MM.1S (cell line): ENCODE measurements at regions not wholly inside any gene's neighbourhood (a gene's known extent, or its start where the extent isn't known, plus 50 kb on each side); places are given as distances from the start of the nearest gene placed in this dataset.

Source experiments
- DNase-seq: peaks from one replicate; pipeline ENCODE4 v3.0.0-alpha.2; 2015
- H2AFZ ChIP-seq: fragments of 300-600 bp; sonication (generic); 2 replicates; pipeline ENCODE4 v1.6.0; 2016; ENCODE audit warnings: antibody characterized with exemption, low read length
- H3F3A ChIP-seq: fragments of 300-600 bp; sonication (generic); 2 replicates; pipeline ENCODE4 v1.6.1; 2016; ENCODE audit warnings: mild to moderate bottlenecking, antibody characterized with exemption, low read length, moderate library complexity, mixed read lengths; ENCODE audit not compliant: insufficient read depth
- H3K27ac ChIP-seq: fragments of 300-600 bp; sonication (generic); 2 replicates; pipeline ENCODE4 v1.5.1; 2016; ENCODE audit warnings: mild to moderate bottlenecking, low read length
- H3K27me3 ChIP-seq: fragments of 300-600 bp; sonication (generic); replicated peaks from 2 replicates; pipeline ENCODE4 v1.6.0; 2016; ENCODE audit warnings: low read length; ENCODE audit not compliant: insufficient read depth
- H3K36me3 ChIP-seq: fragments of 300-600 bp; sonication (generic); replicated peaks from 2 replicates; pipeline ENCODE4 v1.6.1; 2016; ENCODE audit warnings: mild to moderate bottlenecking, low read length, mixed read lengths; ENCODE audit not compliant: insufficient read depth
- H3K4me1 ChIP-seq: fragments of 300-600 bp; sonication (generic); 2 replicates; pipeline ENCODE4 v1.6.1; 2016; ENCODE audit warnings: low read length, mixed read lengths
- H3K4me2 ChIP-seq: fragments of 300-600 bp; sonication (generic); 2 replicates; pipeline ENCODE4 v1.6.0; 2016; ENCODE audit warnings: low read depth, low read length
- H3K4me3 ChIP-seq: fragments of 300-600 bp; sonication (generic); 2 replicates; pipeline ENCODE4 v1.5.1; 2016; ENCODE audit warnings: low read length, mixed read lengths
- H3K79me2 ChIP-seq: fragments of 300-600 bp; sonication (generic); 2 replicates; pipeline ENCODE4 v1.6.1; 2016; ENCODE audit warnings: mixed run types, low read length, mixed read lengths
- H3K9ac ChIP-seq: fragments of 300-600 bp; sonication (generic); 2 replicates; pipeline ENCODE4 v1.6.1; 2016; ENCODE audit warnings: low read length, mixed read lengths
- H3K9me2 ChIP-seq: fragments of 300-600 bp; sonication (generic); replicated peaks from 2 replicates; pipeline ENCODE4 v1.6.1; 2016; ENCODE audit warnings: mild to moderate bottlenecking, low read length, mixed read lengths; ENCODE audit not compliant: insufficient read depth
- H3K9me3 ChIP-seq: fragments of 300-600 bp; sonication (generic); replicated peaks from 2 replicates; pipeline ENCODE4 v1.6.1; 2016; ENCODE audit warnings: mild to moderate bottlenecking, low read length, mixed read lengths; ENCODE audit not compliant: insufficient read depth
- H4K20me1 ChIP-seq: fragments of 300-600 bp; sonication (generic); 2 replicates; pipeline ENCODE4 v1.6.1; 2016; ENCODE audit warnings: mild to moderate bottlenecking, low read length, moderate library complexity, mixed read lengths; ENCODE audit not compliant: insufficient read depth
- EZH2 ChIP-seq: fragments of 300-600 bp; sonication (generic); optimal IDR thresholded peaks from 2 replicates; pipeline ENCODE3; 2017; ENCODE audit warnings: low read depth, mild to moderate bottlenecking, antibody characterized with exemption, low read length, mixed read lengths
- EZH2phosphoT487 ChIP-seq: fragments of 300-600 bp; sonication (generic); IDR thresholded peaks from 2 replicates; pipeline ENCODE4 v1.6.1; 2018; ENCODE audit warnings: antibody characterized with exemption, low read length
- TF ChIP-seq, protein P1 (sequence below): fragments of 300-600 bp; sonication (generic); IDR thresholded peaks from 2 replicates; pipeline ENCODE4 v1.5.1; 2016; ENCODE audit warnings: antibody characterized with exemption, low read length, mixed read lengths

DNA sequence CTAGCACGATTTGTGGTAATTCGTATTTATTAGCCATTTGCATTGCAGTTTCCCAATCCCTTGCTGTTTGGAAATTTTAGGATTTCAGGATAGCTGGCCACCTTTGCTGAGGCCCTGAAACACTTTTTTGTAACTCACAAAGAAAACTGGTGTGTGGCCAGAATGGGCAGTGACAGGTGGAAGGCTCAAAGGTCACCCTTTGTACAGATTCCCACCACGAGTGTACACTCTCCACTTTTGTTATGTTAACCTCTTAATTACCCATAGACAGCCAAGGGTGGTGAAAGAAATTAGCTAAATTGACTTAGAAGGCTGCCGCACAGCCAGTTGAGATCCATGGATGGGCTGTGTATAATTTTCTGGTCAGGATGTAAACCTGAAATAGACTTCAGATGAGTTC is 109.7 kb upstream of the ARX start:
- H3K9ac ChIP-seq: no peak overlapping the region
- TF ChIP-seq EZH2 (no peak), EZH2phosphoT487 (no peak)
- TF ChIP-seq, protein P1, sequence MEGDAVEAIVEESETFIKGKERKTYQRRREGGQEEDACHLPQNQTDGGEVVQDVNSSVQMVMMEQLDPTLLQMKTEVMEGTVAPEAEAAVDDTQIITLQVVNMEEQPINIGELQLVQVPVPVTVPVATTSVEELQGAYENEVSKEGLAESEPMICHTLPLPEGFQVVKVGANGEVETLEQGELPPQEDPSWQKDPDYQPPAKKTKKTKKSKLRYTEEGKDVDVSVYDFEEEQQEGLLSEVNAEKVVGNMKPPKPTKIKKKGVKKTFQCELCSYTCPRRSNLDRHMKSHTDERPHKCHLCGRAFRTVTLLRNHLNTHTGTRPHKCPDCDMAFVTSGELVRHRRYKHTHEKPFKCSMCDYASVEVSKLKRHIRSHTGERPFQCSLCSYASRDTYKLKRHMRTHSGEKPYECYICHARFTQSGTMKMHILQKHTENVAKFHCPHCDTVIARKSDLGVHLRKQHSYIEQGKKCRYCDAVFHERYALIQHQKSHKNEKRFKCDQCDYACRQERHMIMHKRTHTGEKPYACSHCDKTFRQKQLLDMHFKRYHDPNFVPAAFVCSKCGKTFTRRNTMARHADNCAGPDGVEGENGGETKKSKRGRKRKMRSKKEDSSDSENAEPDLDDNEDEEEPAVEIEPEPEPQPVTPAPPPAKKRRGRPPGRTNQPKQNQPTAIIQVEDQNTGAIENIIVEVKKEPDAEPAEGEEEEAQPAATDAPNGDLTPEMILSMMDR: no peak
- H3K9me2 ChIP-seq: no peaks in the 10 kb centered on the region
- no peaks in the 10 kb centered on the region for H3K27me3 ChIP-seq
- no peaks in the 10 kb centered on the region for H3K4me1 ChIP-seq
- no peaks in the 10 kb centered on the region for H4K20me1 ChIP-seq
- no peak for DNase-seq
- H2AFZ ChIP-seq: no peak overlapping the region
- H3K4me3 ChIP-seq: no peak overlapping the region
- no peaks in the 10 kb centered on the region for H3K9me3 ChIP-seq
- H3K4me2 ChIP-seq: no peak overlapping the region
- H3F3A ChIP-seq: no peaks in the 10 kb centered on the region
- no peak overlapping the region for H3K27ac ChIP-seq
- H3K79me2 ChIP-seq: no peaks in the 10 kb centered on the region
- H3K36me3 ChIP-seq: no peaks in the 10 kb centered on the region

DNA sequence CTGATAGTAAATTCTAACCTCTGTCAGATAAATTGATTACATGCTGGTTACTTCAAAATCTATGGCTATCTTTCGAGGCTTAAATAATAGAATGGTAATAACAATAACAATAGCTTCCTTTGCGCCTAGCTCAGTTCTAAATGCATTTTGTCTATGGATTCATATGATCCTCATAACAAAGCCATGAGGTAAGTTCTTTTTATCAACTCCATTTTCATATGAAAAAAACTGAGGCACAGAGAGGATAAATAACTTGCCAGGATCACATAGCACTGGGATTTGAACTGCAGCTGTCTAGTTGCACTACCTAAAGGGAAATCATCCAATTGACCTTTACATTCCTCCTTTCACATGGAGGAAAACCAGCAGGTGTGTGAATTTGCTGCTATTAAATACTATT is 108.6 kb upstream of the ARX start:
- Histone ChIP-seq H3K36me3 (no peaks in the 10 kb centered on the region), H3K4me1 (no peaks in the 10 kb centered on the region), H3K9me2 (no peaks in the 10 kb centered on the region), H3K79me2 (no peaks in the 10 kb centered on the region), H3K27me3 (no peaks in the 10 kb centered on the region), H3F3A (no peaks in the 10 kb centered on the region), H3K27ac (no peak overlapping the region), H3K4me3 (no peak overlapping the region), H3K9me3 (no peaks in the 10 kb centered on the region), H2AFZ (no peak overlapping the region), H4K20me1 (no peaks in the 10 kb centered on the region), H3K4me2 (no peak overlapping the region), H3K9ac (no peak overlapping the region)
- no peak for DNase-seq
- TF ChIP-seq EZH2phosphoT487 (no peak), EZH2 (no peak)
- TF ChIP-seq, protein P1: no peak

DNA sequence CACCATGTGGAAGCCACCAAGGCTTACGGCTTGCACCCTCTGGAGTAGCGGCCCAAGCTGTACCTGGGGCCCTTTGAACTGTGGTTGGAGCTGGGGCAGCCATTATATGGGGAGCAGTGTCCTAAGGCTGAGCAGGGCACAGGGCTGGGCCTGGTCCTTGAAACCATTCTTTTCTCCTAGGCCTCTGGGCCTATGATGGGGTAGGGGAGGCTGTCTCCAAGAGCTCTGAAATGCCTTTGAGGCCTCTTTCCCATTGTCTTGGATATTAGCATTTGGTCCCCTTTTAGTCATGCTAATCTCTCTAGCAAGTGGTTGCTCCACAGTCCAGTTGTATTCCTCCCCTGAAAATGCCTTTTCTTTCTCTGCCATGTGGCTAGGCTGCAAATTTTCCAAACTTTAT is 96.4 kb upstream of the ARX start:
- no peak overlapping the region for H3K27ac ChIP-seq
- DNase-seq: no peak
- H3K4me2 ChIP-seq: no peak overlapping the region
- no peaks in the 10 kb centered on the region for H3K79me2 ChIP-seq
- H3K4me1 ChIP-seq: no peaks in the 10 kb centered on the region
- H3K9me3 ChIP-seq: no peaks in the 10 kb centered on the region
- no peaks in the 10 kb centered on the region for H3F3A ChIP-seq
- H3K36me3 ChIP-seq: no peaks in the 10 kb centered on the region
- H3K27me3 ChIP-seq: no peaks in the 10 kb centered on the region
- H3K9ac ChIP-seq: no peak overlapping the region
- H3K9me2 ChIP-seq: no peaks in the 10 kb centered on the region
- no peaks in the 10 kb centered on the region for H4K20me1 ChIP-seq
- no peak overlapping the region for H3K4me3 ChIP-seq
- no peak for TF ChIP-seq EZH2phosphoT487
- TF ChIP-seq, protein P1: no peak
- TF ChIP-seq EZH2: no peak
- no peak overlapping the region for H2AFZ ChIP-seq
